Endothelial cell of umbilical vein (primary cell): ENCODE measurements at regions not wholly inside any gene's neighbourhood (a gene's known extent, or its start where the extent isn't known, plus 50 kb on each side); places are given as distances from the start of the nearest gene placed in this dataset.

Source experiments
- EZH2 ChIP-seq: IDR thresholded peaks from 2 replicates; pipeline ENCODE4 v1.6.1; 2012; ENCODE audit warnings: borderline replicate concordance, low read depth, mild to moderate bottlenecking, moderate library complexity, low read length, inconsistent platforms; ENCODE audit not compliant: severe bottlenecking
- POLR2A ChIP-seq: IDR thresholded peaks from 2 replicates; pipeline ENCODE4 v1.6.1; 2012; ENCODE audit warnings: low read depth, mild to moderate bottlenecking, control low read depth, low read length
- TF ChIP-seq, protein P1 (sequence below), 2 donors: IDR thresholded peaks; 1 replicate in 1 of 2; 2 replicates in 1 of 2; pipeline ENCODE4 v1.5.1; 2011; ENCODE audit warnings: low read length in 2 of 2, mild to moderate bottlenecking in 2 of 2, moderate library complexity in 2 of 2, control low read depth in 1 of 2, inconsistent platforms in 1 of 2, low read depth in 1 of 2; ENCODE audit not compliant: insufficient read depth in 1 of 2; ENCODE audit errors: extremely low read depth in 1 of 2

DNA sequence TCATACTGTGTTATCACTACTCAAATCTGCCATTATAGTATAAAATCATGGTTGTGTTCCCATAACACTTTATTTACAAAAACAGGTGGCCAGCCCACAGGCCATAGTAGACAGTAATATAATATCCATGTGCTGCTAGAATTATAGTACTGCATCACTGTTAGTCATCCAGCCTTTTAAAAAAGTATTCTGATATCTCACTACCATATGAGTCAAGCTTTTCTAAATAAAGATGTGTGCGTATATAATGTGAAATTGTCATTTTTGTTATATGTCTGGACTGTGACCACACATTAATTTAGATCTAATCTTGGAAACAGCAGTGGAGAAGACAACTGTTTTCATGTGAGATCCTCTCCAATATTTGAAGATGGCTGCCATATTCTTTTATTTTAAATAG lies 1049.1 kb upstream of the GOT2 start:
- TF ChIP-seq, protein P1, sequence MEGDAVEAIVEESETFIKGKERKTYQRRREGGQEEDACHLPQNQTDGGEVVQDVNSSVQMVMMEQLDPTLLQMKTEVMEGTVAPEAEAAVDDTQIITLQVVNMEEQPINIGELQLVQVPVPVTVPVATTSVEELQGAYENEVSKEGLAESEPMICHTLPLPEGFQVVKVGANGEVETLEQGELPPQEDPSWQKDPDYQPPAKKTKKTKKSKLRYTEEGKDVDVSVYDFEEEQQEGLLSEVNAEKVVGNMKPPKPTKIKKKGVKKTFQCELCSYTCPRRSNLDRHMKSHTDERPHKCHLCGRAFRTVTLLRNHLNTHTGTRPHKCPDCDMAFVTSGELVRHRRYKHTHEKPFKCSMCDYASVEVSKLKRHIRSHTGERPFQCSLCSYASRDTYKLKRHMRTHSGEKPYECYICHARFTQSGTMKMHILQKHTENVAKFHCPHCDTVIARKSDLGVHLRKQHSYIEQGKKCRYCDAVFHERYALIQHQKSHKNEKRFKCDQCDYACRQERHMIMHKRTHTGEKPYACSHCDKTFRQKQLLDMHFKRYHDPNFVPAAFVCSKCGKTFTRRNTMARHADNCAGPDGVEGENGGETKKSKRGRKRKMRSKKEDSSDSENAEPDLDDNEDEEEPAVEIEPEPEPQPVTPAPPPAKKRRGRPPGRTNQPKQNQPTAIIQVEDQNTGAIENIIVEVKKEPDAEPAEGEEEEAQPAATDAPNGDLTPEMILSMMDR (IDR thresholded peaks at IDR 0.05; ENCODE audit: extremely low read depth in 1 of 2, insufficient read depth in 1 of 2, low read depth in 1 of 2, low read length in 2 of 2): no peak
- TF ChIP-seq POLR2A (no peak), EZH2 (no peak)
